HEK293T (cell line): ENCODE measurements at regions not wholly inside any gene's neighbourhood (a gene's known extent, or its start where the extent isn't known, plus 50 kb on each side); places are given as distances from the start of the nearest gene placed in this dataset.
"Not testable (repeated sequence)": the region's sequence is repeated elsewhere in the genome, so short reads cannot be mapped to it uniquely, and the experiment has no call there.

Source experiments
- CTCF ChIA-PET: fragments of 350-600 bp; formaldehyde crosslinking; extraction: SDS; loops from one replicate; lab custom pipeline; 2021; ENCODE audit warnings: antibody characterized with exemption, inconsistent platforms; lab: Yijun Ruan, JAX
- POLR2A ChIA-PET: fragments of 350-600 bp; formaldehyde crosslinking; extraction: SDS; loops from one replicate; lab custom pipeline; 2020; ENCODE audit warnings: antibody characterized with exemption, inconsistent platforms; lab: Yijun Ruan, JAX
- DNase-seq: peaks from one replicate; pipeline ENCODE4 v3.0.0; 2012; ENCODE audit warnings: mixed read lengths; ENCODE audit errors: extremely low spot score
- ARNT ChIP-seq: fragments of 450-650 bp; IDR thresholded peaks from 2 replicates; pipeline ENCODE4 v1.6.1; 2017; ENCODE audit warnings: mild to moderate bottlenecking
- BHLHE40 ChIP-seq: fragments of 450-650 bp; IDR thresholded peaks from 2 replicates; pipeline ENCODE4 v1.6.1; 2016; ENCODE audit warnings: mild to moderate bottlenecking, moderate library complexity, borderline replicate concordance
- CTBP1 ChIP-seq: fragments of 450-650 bp; IDR thresholded peaks from 2 replicates; pipeline ENCODE4 v1.6.1; 2016; ENCODE audit warnings: borderline replicate concordance
- ELF4 ChIP-seq: fragments of 450-650 bp; IDR thresholded peaks from 2 replicates; pipeline ENCODE4 v1.6.1; 2017; ENCODE audit warnings: antibody characterized with exemption
- FOXA1 ChIP-seq: fragments of 450-650 bp; IDR thresholded peaks from 2 replicates; pipeline ENCODE4 v1.6.1; 2016; ENCODE audit warnings: mild to moderate bottlenecking
- FOXK2 ChIP-seq: fragments of 450-650 bp; IDR thresholded peaks from 2 replicates; pipeline ENCODE4 v1.6.1; 2016; ENCODE audit warnings: mild to moderate bottlenecking
- FOXM1 ChIP-seq: fragments of 450-650 bp; IDR thresholded peaks from 2 replicates; pipeline ENCODE4 v1.6.1; 2017; ENCODE audit warnings: mild to moderate bottlenecking, borderline replicate concordance
- HDGF ChIP-seq: fragments of 450-650 bp; IDR thresholded peaks from 2 replicates; pipeline ENCODE4 v1.6.1; 2017; ENCODE audit warnings: antibody characterized with exemption, borderline replicate concordance
- L3MBTL2 ChIP-seq: fragments of 450-650 bp; conservative IDR thresholded peaks from 2 replicates; pipeline ENCODE4 v1.6.1; 2016; ENCODE audit warnings: mild to moderate bottlenecking
- LEF1 ChIP-seq: fragments of 450-650 bp; IDR thresholded peaks from 2 replicates; pipeline ENCODE4 v1.6.1; 2017; ENCODE audit warnings: mild to moderate bottlenecking, borderline replicate concordance
- NFRKB ChIP-seq: fragments of 450-650 bp; IDR thresholded peaks from 2 replicates; pipeline ENCODE4 v1.6.1; 2016; ENCODE audit warnings: mild to moderate bottlenecking, moderate library complexity
- SP1 ChIP-seq: fragments of 450-650 bp; IDR thresholded peaks from 2 replicates; pipeline ENCODE4 v1.6.1; 2017
- SUZ12 ChIP-seq: fragments of 450-650 bp; IDR thresholded peaks from 2 replicates; pipeline ENCODE4 v1.6.1; 2016; ENCODE audit warnings: mild to moderate bottlenecking
- TARDBP ChIP-seq: fragments of 450-650 bp; IDR thresholded peaks from 2 replicates; pipeline ENCODE4 v1.6.1; 2016
- ZNF384 ChIP-seq: fragments of 450-650 bp; IDR thresholded peaks from 2 replicates; pipeline ENCODE4 v1.6.1; 2016
- TF ChIP-seq, protein P1 (sequence below): fragments of 450-650 bp; IDR thresholded peaks from 2 replicates; pipeline ENCODE4 v1.6.1; 2016

DNA sequence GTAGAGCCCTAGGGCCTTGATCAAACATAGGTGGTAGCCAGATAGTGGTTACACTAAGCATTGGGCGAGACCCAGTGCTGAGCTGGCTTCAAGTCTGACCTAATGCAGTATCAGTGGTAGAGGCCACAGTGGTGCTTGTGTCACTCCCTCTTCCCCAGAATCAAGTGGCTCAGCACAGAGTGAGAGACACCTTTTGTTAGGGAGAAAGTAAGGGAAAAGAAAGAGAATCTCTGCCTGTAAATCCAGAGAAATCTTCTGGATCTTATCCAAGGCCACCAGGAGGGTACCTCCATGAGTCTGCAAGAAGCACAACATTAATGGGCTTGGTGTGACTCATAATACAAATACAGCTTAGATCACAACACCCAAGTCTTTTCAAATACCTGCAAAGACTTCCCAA lies 117.7 kb upstream of the SLC6A14 start:
- TF ChIP-seq SUZ12 (no peak), FOXM1 (no peak), FOXA1 (no peak), NFRKB (no peak), FOXK2 (no peak), CTBP1 (no peak), LEF1 (no peak), ARNT (no peak), BHLHE40 (no peak), ELF4 (no peak), ZNF384 (no peak), SP1 (no peak), TARDBP (no peak), L3MBTL2 (no peak), HDGF (no peak)
- TF ChIP-seq, protein P1, sequence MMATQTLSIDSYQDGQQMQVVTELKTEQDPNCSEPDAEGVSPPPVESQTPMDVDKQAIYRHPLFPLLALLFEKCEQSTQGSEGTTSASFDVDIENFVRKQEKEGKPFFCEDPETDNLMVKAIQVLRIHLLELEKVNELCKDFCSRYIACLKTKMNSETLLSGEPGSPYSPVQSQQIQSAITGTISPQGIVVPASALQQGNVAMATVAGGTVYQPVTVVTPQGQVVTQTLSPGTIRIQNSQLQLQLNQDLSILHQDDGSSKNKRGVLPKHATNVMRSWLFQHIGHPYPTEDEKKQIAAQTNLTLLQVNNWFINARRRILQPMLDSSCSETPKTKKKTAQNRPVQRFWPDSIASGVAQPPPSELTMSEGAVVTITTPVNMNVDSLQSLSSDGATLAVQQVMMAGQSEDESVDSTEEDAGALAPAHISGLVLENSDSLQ = no peak
- DNase-seq = no peak
- POLR2A ChIA-PET = no interaction called here
- CTCF ChIA-PET = no interaction called here

DNA sequence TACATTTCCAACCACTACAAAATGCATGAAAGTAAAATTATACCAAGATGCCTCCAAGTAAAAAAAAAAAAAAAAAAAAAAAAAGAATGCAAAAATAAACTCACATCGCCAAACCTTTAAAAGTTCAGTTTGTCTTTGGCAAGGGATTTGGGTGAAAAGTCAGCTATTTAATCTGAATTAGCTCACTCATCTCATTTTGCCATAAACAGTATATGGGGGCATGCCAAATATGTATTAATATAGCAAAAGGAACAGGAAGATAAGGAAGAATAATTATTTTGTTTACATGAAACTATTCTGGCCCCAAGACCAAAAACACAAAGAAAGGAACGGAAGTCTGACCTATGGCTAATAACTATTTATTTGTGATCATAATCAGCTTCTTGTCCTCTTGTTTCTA lies 114.7 kb upstream of the SLC6A14 start:
- TF ChIP-seq NFRKB = no peak
- TF ChIP-seq ARNT = no peak
- POLR2A ChIA-PET = no interaction called here
- CTCF ChIA-PET = interaction anchor here (0.7 kb wide), 1 partner anchor 126 kb away, joined by 3 read pairs; no protein-coding TSS in a partner anchor
- no peak for DNase-seq

DNA sequence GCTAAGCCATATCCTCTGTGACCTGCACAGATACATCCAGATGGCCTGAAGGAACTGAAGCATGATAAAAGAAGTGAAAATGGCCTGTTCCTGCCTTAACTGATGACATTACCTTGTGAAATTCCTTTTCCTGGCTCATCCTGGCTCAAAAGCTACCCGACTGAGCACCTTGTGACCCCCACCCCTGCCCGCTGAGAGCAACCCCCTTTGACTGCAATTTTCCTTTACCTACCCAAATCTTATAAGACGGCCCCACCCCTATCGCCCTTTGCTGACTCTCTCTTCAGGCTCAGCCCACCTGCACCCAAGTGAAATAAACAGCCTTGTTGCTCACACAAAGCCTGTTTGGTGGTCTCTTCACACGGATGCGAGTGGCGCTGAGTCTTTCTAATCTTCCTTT lies 104.4 kb upstream of the SLC6A14 start:
- POLR2A ChIA-PET, CTCF ChIA-PET, DNase-seq: not testable (repeated sequence)

DNA sequence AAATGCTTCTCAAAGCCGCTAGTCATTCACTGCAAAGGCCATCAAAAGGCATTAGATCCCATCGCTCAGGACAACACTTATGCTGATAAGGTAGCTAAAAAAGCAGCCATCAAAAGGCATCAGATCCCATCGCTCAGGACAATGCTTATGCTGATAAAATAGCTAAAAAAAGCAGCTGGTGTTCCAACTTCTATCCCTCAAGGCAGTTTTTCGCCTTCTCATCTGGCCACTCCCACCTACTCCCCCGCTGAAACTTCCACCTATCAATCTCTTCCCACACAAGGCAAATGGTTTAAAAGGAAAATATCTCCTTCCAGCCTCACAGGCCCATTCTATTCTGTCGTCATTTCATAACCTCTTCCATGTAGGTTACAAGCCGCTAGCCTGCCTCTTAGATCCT lies 101.6 kb upstream of the SLC6A14 start:
- DNase-seq, CTCF ChIA-PET: not testable (repeated sequence)

DNA sequence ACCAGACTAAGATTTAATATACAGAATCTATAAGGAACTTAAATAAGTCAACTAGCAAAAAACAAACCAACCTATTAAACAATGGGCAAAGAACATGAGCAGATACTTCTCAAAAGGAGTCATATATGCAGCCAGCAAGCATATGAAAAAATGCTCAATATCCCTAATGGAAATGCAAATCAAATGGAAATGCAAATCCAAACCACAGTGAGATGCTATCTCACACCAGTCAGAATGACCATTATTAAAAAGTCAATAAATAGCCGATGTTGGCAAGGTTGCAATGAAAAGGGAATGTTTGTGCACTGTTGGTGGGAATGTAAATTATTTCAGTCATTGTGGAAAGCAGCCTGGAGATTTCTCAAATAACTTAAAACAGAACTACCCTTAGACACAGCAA lies 97.0 kb upstream of the SLC6A14 start:
- TF ChIP-seq BHLHE40 (no peak), FOXA1 (no peak), ZNF384 (no peak), NFRKB (no peak), FOXK2 (no peak), TARDBP (no peak), HDGF (no peak), FOXM1 (no peak), ARNT (no peak), SP1 (no peak), CTBP1 (no peak), L3MBTL2 (no peak), LEF1 (no peak), ELF4 (no peak), SUZ12 (no peak)
- TF ChIP-seq, protein P1 = no peak
- ChIA-PET CTCF (no interaction called here), POLR2A (no interaction called here)
- no peak for DNase-seq

More for the DNA sequence above, 101.6 kb upstream of the SLC6A14 start:
- POLR2A ChIA-PET = not testable (repeated sequence)

DNA sequence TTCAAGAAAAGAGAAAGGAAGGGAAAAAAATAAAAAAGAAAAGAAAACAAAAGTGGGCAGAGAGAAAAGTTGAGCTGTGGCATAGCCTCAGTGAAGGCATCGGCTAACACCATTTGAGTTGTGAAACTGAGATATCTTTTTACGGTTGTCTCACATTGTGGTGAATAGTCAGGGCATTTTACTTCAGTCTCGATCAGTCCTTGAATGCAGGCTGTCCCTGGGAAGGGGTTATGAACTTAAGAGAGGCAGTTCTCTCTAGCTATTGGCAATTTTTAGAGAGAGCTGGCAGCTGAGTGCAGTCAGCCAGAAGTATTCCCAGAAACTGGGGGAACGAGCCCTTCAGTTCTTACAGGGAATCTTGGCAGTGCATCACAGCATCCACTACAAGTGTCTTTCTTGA lies 93.5 kb upstream of the SLC6A14 start:
- no peak for DNase-seq
- ChIA-PET CTCF (no interaction called here), POLR2A (no interaction called here)
- TF ChIP-seq FOXM1 (no peak), CTBP1 (no peak), HDGF (no peak), FOXA1 (no peak)

DNA sequence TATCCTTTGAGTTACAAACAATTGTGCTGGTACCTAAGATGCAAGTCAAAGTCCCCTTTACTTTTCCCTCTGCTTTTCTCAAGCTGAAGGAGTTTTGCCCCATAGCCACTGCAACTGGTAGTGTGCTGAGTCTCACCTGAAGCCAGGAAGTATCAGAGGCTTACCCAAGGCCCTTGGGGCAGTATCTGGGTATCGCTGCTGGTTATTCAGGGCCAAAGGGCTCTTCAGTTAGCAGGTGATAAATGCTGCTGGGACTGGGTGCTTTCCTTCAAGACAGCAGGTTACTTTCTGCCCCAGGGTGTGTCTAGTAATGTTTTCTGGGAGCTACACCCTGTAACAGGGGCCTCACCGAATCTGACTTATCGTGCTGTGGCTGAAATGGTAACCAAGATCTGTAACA lies 90.4 kb upstream of the SLC6A14 start:
- ChIA-PET POLR2A (no interaction called here), CTCF (no interaction called here)
- TF ChIP-seq ZNF384 (no peak), TARDBP (no peak), ELF4 (no peak), FOXM1 (no peak), HDGF (no peak), CTBP1 (no peak), FOXK2 (no peak), NFRKB (no peak), L3MBTL2 (no peak), LEF1 (no peak), SUZ12 (no peak), BHLHE40 (no peak), ARNT (no peak), SP1 (no peak), FOXA1 (no peak)
- TF ChIP-seq, protein P1 = no peak
- DNase-seq = no peak
